K562 (cell line): ENCODE measurements at regions not wholly inside any gene's neighbourhood (a gene's known extent, or its start where the extent isn't known, plus 50 kb on each side); places are given as distances from the start of the nearest gene placed in this dataset.

Experiments
- ARID1B ChIP-seq: fragments of 450-650 bp; IDR thresholded peaks from 2 replicates; pipeline ENCODE4 v1.6.1; 2016; ENCODE audit warnings: antibody characterized with exemption, mild to moderate bottlenecking, inconsistent platforms
- ATF3 ChIP-seq, 2 experiments: fragments of 450-650 bp in 1 of 2; sonication (generic) in 1 of 2; formaldehyde crosslinking in 1 of 2; IDR thresholded peaks in 1 of 2; conservative IDR thresholded peaks in 1 of 2; 2 replicates each; pipeline versions ENCODE4 v1.6.1 to v1.8.1; 2016 to 2023; ENCODE audit warnings: mild to moderate bottlenecking in 2 of 2, moderate library complexity in 2 of 2, inconsistent platforms in 1 of 2, missing genetic modification reagents in 1 of 2
- CBFA2T3 ChIP-seq: fragments of 450-650 bp; IDR thresholded peaks from 2 replicates; pipeline ENCODE4 v1.6.1; 2017
- DPF2 ChIP-seq: fragments of 450-650 bp; IDR thresholded peaks from 2 replicates; pipeline ENCODE4 v1.6.1; 2016
- EP300 ChIP-seq: IDR thresholded peaks from 2 replicates; pipeline ENCODE4 v1.6.1; 2012; ENCODE audit warnings: low read length, improper control_type of control experiment
- FOSL1 ChIP-seq: fragments of 200-800 bp; sonication (Bioruptor generic); conservative IDR thresholded peaks from 2 replicates; pipeline ENCODE4 v1.6.1; 2016; ENCODE audit warnings: missing genetic modification characterization, missing compliant biosample characterization
- GATA2 ChIP-seq: sonication (generic); formaldehyde crosslinking; IDR thresholded peaks from 2 replicates; pipeline ENCODE4 v1.4.0; 2020; ENCODE audit warnings: mild to moderate bottlenecking, missing genetic modification reagents
- HDAC2 ChIP-seq: fragments of 450-650 bp; IDR thresholded peaks from 2 replicates; pipeline ENCODE4 v1.6.1; 2016; ENCODE audit warnings: mild to moderate bottlenecking
- JUN ChIP-seq, 2 experiments: sonication (generic) in 1 of 2; formaldehyde crosslinking in 1 of 2; IDR thresholded peaks; 2 replicates each; pipeline versions ENCODE4 v1.6.1 to v1.8.0; 2012 to 2022; ENCODE audit warnings: borderline replicate concordance in 2 of 2, mild to moderate bottlenecking in 2 of 2, improper control_type of control experiment in 1 of 2, low read depth in 1 of 2, low read length in 1 of 2, missing genetic modification reagents in 1 of 2
- TCF7 ChIP-seq: sonication (generic); IDR thresholded peaks from 2 replicates; pipeline ENCODE4 v1.6.1; 2016; ENCODE audit warnings: antibody characterized with exemption, borderline replicate concordance
- TFAP4 ChIP-seq: sonication (generic); formaldehyde crosslinking; IDR thresholded peaks from 2 replicates; pipeline ENCODE4 v1.8.0; 2022; ENCODE audit warnings: missing genetic modification reagents, mild to moderate bottlenecking, moderate library complexity, borderline replicate concordance
- ZBTB40 ChIP-seq, 2 experiments: fragments of 450-650 bp in 1 of 2; sonication (generic) in 1 of 2; formaldehyde crosslinking in 1 of 2; IDR thresholded peaks; 2 replicates each; pipeline versions ENCODE4 v1.7.1 to v1.9.0; 2016 to 2022; ENCODE audit warnings: inconsistent platforms in 1 of 2, mild to moderate bottlenecking in 1 of 2, missing genetic modification reagents in 1 of 2
- TF ChIP-seq, protein P1 (sequence below), 2 experiments: IDR thresholded peaks in 1 of 2; conservative IDR thresholded peaks in 1 of 2; 2 replicates each; pipeline ENCODE4 v1.6.1; 2016; ENCODE audit warnings: low read depth in 2 of 2, mild to moderate bottlenecking in 1 of 2, missing compliant biosample characterization in 1 of 2, missing genetic modification characterization in 1 of 2, moderate library complexity in 1 of 2

- peak; percentile 53; the same call in 1 of the 2 replicates for TF ChIP-seq TFAP4 (CRISPR knock-in tag)
- TF ChIP-seq TCF7: no peak
- TF ChIP-seq DPF2: peak; percentile 88
- TF ChIP-seq GATA2 (CRISPR knock-in tag): 0 out of 2 replicates have a peak, but pooled peaks have one; percentile 25
- peak; percentile 91 for TF ChIP-seq ARID1B
- TF ChIP-seq, protein P1, sequence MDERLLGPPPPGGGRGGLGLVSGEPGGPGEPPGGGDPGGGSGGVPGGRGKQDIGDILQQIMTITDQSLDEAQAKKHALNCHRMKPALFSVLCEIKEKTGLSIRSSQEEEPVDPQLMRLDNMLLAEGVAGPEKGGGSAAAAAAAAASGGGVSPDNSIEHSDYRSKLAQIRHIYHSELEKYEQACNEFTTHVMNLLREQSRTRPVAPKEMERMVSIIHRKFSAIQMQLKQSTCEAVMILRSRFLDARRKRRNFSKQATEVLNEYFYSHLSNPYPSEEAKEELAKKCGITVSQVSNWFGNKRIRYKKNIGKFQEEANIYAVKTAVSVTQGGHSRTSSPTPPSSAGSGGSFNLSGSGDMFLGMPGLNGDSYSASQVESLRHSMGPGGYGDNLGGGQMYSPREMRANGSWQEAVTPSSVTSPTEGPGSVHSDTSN (CRISPR knock-in tag; IDR thresholded peaks at IDR 0.05; ENCODE audit: low read depth): no peak
- TF ChIP-seq, protein P1 (tag; conservative IDR thresholded peaks at IDR 0.05; ENCODE audit: low read depth): 0 out of 2 replicates have a peak, but pooled peaks have one; percentile 18
- TF ChIP-seq FOSL1 (tag): peak; percentile 88
- peak; percentile 70 for TF ChIP-seq CBFA2T3
- TF ChIP-seq JUN (IDR thresholded peaks at IDR 0.05; ENCODE audit: borderline replicate concordance, low read depth, low read length): peak; percentile 60; the same call in 1 of the 2 replicates
- TF ChIP-seq JUN (CRISPR knock-in tag; IDR thresholded peaks at IDR 0.05; ENCODE audit: borderline replicate concordance): no peak
- no peak for TF ChIP-seq ZBTB40 (IDR thresholded peaks at IDR 0.05)
- TF ChIP-seq ZBTB40 (CRISPR knock-in tag; IDR thresholded peaks at IDR 0.05): no peak
- peak; percentile 63 for TF ChIP-seq EP300
- TF ChIP-seq HDAC2: peak; percentile 60; the same call in 1 of the 2 replicates
- TF ChIP-seq ATF3 (IDR thresholded peaks at IDR 0.05): peak; percentile 87
- no peak for TF ChIP-seq ATF3 (CRISPR knock-in tag; conservative IDR thresholded peaks at IDR 0.05)
Measured at GRCh38 chr2:105641389-105641811, 103.3 kb upstream of the NCK2 start (continued).
